HCT116 (cell line): ENCODE measurements at regions not wholly inside any gene's neighbourhood (a gene's known extent, or its start where the extent isn't known, plus 50 kb on each side); places are given as distances from the start of the nearest gene placed in this dataset.

Experiments used
- ATAC-seq: fragments of 200-7000 bp; cut with Tn5 transposase; 2 replicates; pipeline ENCODE4 v1.9.1; 2020; ENCODE audit warnings: mild to moderate bottlenecking, moderate library complexity
- BruUV-seq: library from RNA; stranded (reverse); fragments of 400-500 nt; replicated peaks from 2 replicates; lab custom pipeline; 2021; lab: Mats Ljungman, UMichigan
- CTCF ChIA-PET: fragments of 300-600 bp; sonication (Branson Sonifier 250); formaldehyde crosslinking; loops from one replicate; lab custom pipeline; 2021; ENCODE audit warnings: antibody characterized with exemption; lab: Charles Lee
- POLR2A ChIA-PET: fragments of 300-600, 350-600 bp; sonication (Branson Sonifier 250); formaldehyde crosslinking; loops from one replicate; lab custom pipeline; 2021; ENCODE audit warnings: antibody characterized with exemption; lab: Charles Lee
- RAD21 ChIA-PET, 2 experiments: fragments of 300-600 bp; sonication (Branson Sonifier 250); formaldehyde crosslinking; loops; one replicate each; lab custom pipeline; 2023; ENCODE audit warnings: low total read pairs in 2 of 2; ENCODE audit not compliant: uncharacterized antibody in 2 of 2, unreplicated experiment in 2 of 2, low non-redundant PET in 1 of 2; lab: Charles Lee
- DNase-seq: peaks from one replicate; pipeline ENCODE4 v3.0.0-alpha.2; 2010; ENCODE audit warnings: low read depth, low spot score
- H2AFZ ChIP-seq: fragments of 200-600 bp; shearing (Covaris generic), sonication (generic); 2 replicates; pipeline ENCODE4 v1.6.1; 2017; ENCODE audit warnings: low read depth, mixed run types, mixed read lengths, antibody characterized with exemption, low read length; ENCODE audit not compliant: poor library complexity, severe bottlenecking
- H3K27ac ChIP-seq: 2 replicates; pipeline ENCODE4 v1.5.1; 2012; ENCODE audit warnings: low read depth, low read length
- H3K27me3 ChIP-seq: fragments of 200-600 bp; sonication (generic); 2 replicates; pipeline ENCODE4 v1.6.1; 2016; ENCODE audit warnings: mixed run types, low read length, mixed read lengths; ENCODE audit not compliant: insufficient read depth
- H3K36me3 ChIP-seq, 2 experiments: fragments of 200-500 bp in 1 of 2; fragments of 200-600 bp in 1 of 2; sonication (Bioruptor generic) in 1 of 2; sonication (generic) in 1 of 2; 2 replicates each; pipeline versions ENCODE4 v1.5.1 to v1.6.1; 2014 to 2016; ENCODE audit warnings: low read length in 2 of 2, inconsistent platforms in 1 of 2, mixed read lengths in 1 of 2, mixed run types in 1 of 2; ENCODE audit not compliant: insufficient read depth in 2 of 2, control insufficient read depth in 1 of 2
- H3K4me1 ChIP-seq, 2 experiments: fragments of 200-600 bp in 1 of 2; sonication (generic) in 1 of 2; 2 replicates each; pipeline versions ENCODE4 v1.5.1 to v1.6.1; 2012 to 2017; ENCODE audit warnings: low read length in 2 of 2, inconsistent platforms in 1 of 2, mild to moderate bottlenecking in 1 of 2, mixed read lengths in 1 of 2, mixed run types in 1 of 2, moderate library complexity in 1 of 2; ENCODE audit not compliant: insufficient read depth in 2 of 2, control insufficient read depth in 1 of 2
- H3K4me2 ChIP-seq: fragments of 200-600 bp; sonication (generic); 2 replicates; pipeline ENCODE4 v1.6.1; 2017; ENCODE audit warnings: mixed run types, low read length, mixed read lengths
- H3K4me3 ChIP-seq, 2 experiments: fragments of 200-600 bp in 1 of 2; sonication (generic) in 1 of 2; replicated peaks in 1 of 2; 2 replicates each; pipeline ENCODE4 v1.5.1; 2011 to 2016; ENCODE audit warnings: low read length in 2 of 2, control low read depth in 1 of 2, low read depth in 1 of 2, mild to moderate bottlenecking in 1 of 2, mixed read lengths in 1 of 2, mixed run types in 1 of 2
- H3K79me2 ChIP-seq: fragments of 200-600 bp; sonication (generic); 2 replicates; pipeline ENCODE4 v1.6.1; 2017; ENCODE audit warnings: mild to moderate bottlenecking, mixed run types, low read length, moderate library complexity, mixed read lengths; ENCODE audit not compliant: insufficient read depth
- H3K9ac ChIP-seq: fragments of 200-600 bp; sonication (generic); 2 replicates; pipeline ENCODE4 v1.6.1; 2016; ENCODE audit warnings: low read length, mixed read lengths
- H3K9me2 ChIP-seq: fragments of 200-600 bp; sonication (generic), shearing (Covaris generic); 2 replicates; pipeline ENCODE4 v1.6.1; 2017; ENCODE audit warnings: mixed run types, mild to moderate bottlenecking, moderate library complexity; ENCODE audit not compliant: insufficient read depth
- H3K9me3 ChIP-seq, 2 experiments: fragments of 200-500 bp in 1 of 2; fragments of 200-600 bp in 1 of 2; sonication (Bioruptor generic) in 1 of 2; sonication (generic) in 1 of 2; 2 replicates each; pipeline ENCODE4 v1.6.1; 2014 to 2017; ENCODE audit warnings: low read length in 2 of 2, mixed read lengths in 2 of 2, inconsistent platforms in 1 of 2, low read depth in 1 of 2, mild to moderate bottlenecking in 1 of 2, mixed run types in 1 of 2, moderate library complexity in 1 of 2; ENCODE audit not compliant: control insufficient read depth in 1 of 2, insufficient read depth in 1 of 2
- H4K20me1 ChIP-seq: fragments of 200-600 bp; sonication (generic), shearing (Covaris generic); 2 replicates; pipeline ENCODE4 v1.6.1; 2017; ENCODE audit warnings: mixed run types, mild to moderate bottlenecking, moderate library complexity; ENCODE audit not compliant: insufficient read depth
- CBX3 ChIP-seq: IDR thresholded peaks from 2 replicates; pipeline ENCODE4 v1.6.1; 2012; ENCODE audit warnings: low read depth
- CEBPB ChIP-seq: IDR thresholded peaks from 2 replicates; pipeline ENCODE4 v1.6.1; 2012; ENCODE audit warnings: low read depth
- EGR1 ChIP-seq: IDR thresholded peaks from 2 replicates; pipeline ENCODE4 v1.6.1; 2012; ENCODE audit warnings: low read depth
- ELF1 ChIP-seq: IDR thresholded peaks from 2 replicates; pipeline ENCODE4 v1.6.1; 2012; ENCODE audit warnings: low read depth, borderline replicate concordance
- EZH2 ChIP-seq: fragments of 200-600 bp; sonication (generic); IDR thresholded peaks from 2 replicates; pipeline ENCODE4 v1.6.1; 2017; ENCODE audit warnings: antibody characterized with exemption, mixed run types
- EZH2phosphoT487 ChIP-seq: fragments of 200-600 bp; IDR thresholded peaks from 2 replicates; pipeline ENCODE4 v1.6.1; 2018; ENCODE audit warnings: antibody characterized with exemption, borderline replicate concordance
- FOSL1 ChIP-seq: IDR thresholded peaks from 2 replicates; pipeline ENCODE4 v1.6.1; 2012; ENCODE audit warnings: low read depth
- MAX ChIP-seq: IDR thresholded peaks from 2 replicates; pipeline ENCODE4 v1.6.1; 2012
- POLR2A ChIP-seq: IDR thresholded peaks from 2 replicates; pipeline ENCODE4 v1.7.0; 2011; ENCODE audit warnings: borderline replicate concordance; ENCODE audit not compliant: insufficient read depth, insufficient read length; ENCODE audit errors: extremely low read depth
- REST ChIP-seq: IDR thresholded peaks from 2 replicates; pipeline ENCODE4 v1.6.1; 2012; ENCODE audit warnings: low read depth
- SIN3A ChIP-seq: IDR thresholded peaks from 2 replicates; pipeline ENCODE4 v1.6.1; 2012; ENCODE audit warnings: low read depth
- SP1 ChIP-seq: IDR thresholded peaks from 2 replicates; pipeline ENCODE4 v1.6.1; 2012; ENCODE audit warnings: low read depth
- SRF ChIP-seq: IDR thresholded peaks from 2 replicates; pipeline ENCODE4 v1.6.1; 2012; ENCODE audit warnings: low read depth
- YY1 ChIP-seq: IDR thresholded peaks from 2 replicates; pipeline ENCODE4 v1.6.1; 2011; ENCODE audit warnings: low read length, low read depth, moderate library complexity, mild to moderate bottlenecking; ENCODE audit not compliant: insufficient replicate concordance; ENCODE audit errors: extremely low read depth
- ZFX ChIP-seq: fragments of 450-650 bp; IDR thresholded peaks from 2 replicates; pipeline ENCODE4 v1.6.1; 2017
- ZNF274 ChIP-seq: fragments of 200-500 bp; sonication (Bioruptor generic); IDR thresholded peaks from 2 replicates; pipeline ENCODE4 v1.6.1; 2014; ENCODE audit warnings: mild to moderate bottlenecking, low read depth, low read length, inconsistent platforms
- intact Hi-C: fragments of 100-400 bp; cut with micrococcal nuclease; formaldehyde crosslinking; loops from 2 replicates; pipeline ENCODE4 v1.10.0; 2022
- TF ChIP-seq, protein P1 (sequence below): IDR thresholded peaks from 2 replicates; pipeline ENCODE4 v1.6.1; 2011; ENCODE audit warnings: mild to moderate bottlenecking, low read length, moderate library complexity; ENCODE audit not compliant: insufficient replicate concordance; ENCODE audit errors: extremely low read depth
- TF ChIP-seq, protein P2 (sequence below): IDR thresholded peaks from 2 replicates; pipeline ENCODE4 v1.6.1; 2012

GRCh38 chr15:77817434-77817833 is 184.7 kb upstream of the LINGO1 start (continued):
- TF ChIP-seq, protein P1, sequence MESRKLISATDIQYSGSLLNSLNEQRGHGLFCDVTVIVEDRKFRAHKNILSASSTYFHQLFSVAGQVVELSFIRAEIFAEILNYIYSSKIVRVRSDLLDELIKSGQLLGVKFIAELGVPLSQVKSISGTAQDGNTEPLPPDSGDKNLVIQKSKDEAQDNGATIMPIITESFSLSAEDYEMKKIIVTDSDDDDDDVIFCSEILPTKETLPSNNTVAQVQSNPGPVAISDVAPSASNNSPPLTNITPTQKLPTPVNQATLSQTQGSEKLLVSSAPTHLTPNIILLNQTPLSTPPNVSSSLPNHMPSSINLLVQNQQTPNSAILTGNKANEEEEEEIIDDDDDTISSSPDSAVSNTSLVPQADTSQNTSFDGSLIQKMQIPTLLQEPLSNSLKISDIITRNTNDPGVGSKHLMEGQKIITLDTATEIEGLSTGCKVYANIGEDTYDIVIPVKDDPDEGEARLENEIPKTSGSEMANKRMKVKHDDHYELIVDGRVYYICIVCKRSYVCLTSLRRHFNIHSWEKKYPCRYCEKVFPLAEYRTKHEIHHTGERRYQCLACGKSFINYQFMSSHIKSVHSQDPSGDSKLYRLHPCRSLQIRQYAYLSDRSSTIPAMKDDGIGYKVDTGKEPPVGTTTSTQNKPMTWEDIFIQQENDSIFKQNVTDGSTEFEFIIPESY = no peak
- TF ChIP-seq ZFX (no peak), REST (no peak), EZH2 (no peak)

GRCh38 chr15:77816983-77817382 is 184.3 kb upstream of the LINGO1 start:
- DNase-seq (no peak), ATAC-seq (no peak)
- intact Hi-C loops = no loop called here
- H4K20me1 ChIP-seq = no peaks in the 10 kb centered on the region
- no peak for TF ChIP-seq FOSL1
- TF ChIP-seq CEBPB = no peak
- no peak for TF ChIP-seq EGR1
- no peak for TF ChIP-seq CBX3
- TF ChIP-seq ZNF274 = no peak
- no peak for TF ChIP-seq SIN3A
- no peak for TF ChIP-seq SP1
- TF ChIP-seq EZH2phosphoT487 = no peak
- TF ChIP-seq, protein P2, sequence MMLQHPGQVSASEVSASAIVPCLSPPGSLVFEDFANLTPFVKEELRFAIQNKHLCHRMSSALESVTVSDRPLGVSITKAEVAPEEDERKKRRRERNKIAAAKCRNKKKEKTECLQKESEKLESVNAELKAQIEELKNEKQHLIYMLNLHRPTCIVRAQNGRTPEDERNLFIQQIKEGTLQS = no peak
- no peak for TF ChIP-seq POLR2A
- no peak for TF ChIP-seq YY1
- no peak for TF ChIP-seq REST
- TF ChIP-seq ELF1 = no peak
- no peak for TF ChIP-seq SRF
- no peak for TF ChIP-seq MAX
- TF ChIP-seq ZFX = no peak
- H3K4me1 ChIP-seq = peaks cover 0 to 12% of the 10 kb centered on the region in 2 experiments; a peak in 2 of 4 replicates
- no peak overlapping the region for H3K4me2 ChIP-seq
- H3K9me3 ChIP-seq = no peaks in the 10 kb centered on the region
- ChIA-PET POLR2A (no interaction called here), CTCF (no interaction called here), RAD21 (no interaction called here)
- H3K9me2 ChIP-seq = no peaks in the 10 kb centered on the region
- H3K36me3 ChIP-seq = no peaks in the 10 kb centered on the region
- no peak overlapping the region for H3K4me3 ChIP-seq
- no peaks in the 10 kb centered on the region for H3K79me2 ChIP-seq
- no TSS peak for BruUV-seq
- no peak overlapping the region for H3K9ac ChIP-seq
- H2AFZ ChIP-seq = no peak overlapping the region
- H3K27me3 ChIP-seq = no peaks in the 10 kb centered on the region
- no peak overlapping the region for H3K27ac ChIP-seq
